DOHH2 (cell line): ENCODE measurements at regions not wholly inside any gene's neighbourhood (a gene's known extent, or its start where the extent isn't known, plus 50 kb on each side); places are given as distances from the start of the nearest gene placed in this dataset.

Experiments used
- CTCF ChIP-seq: fragments of 200-600 bp; sonication (generic); IDR thresholded peaks from one replicate; pipeline ENCODE4 v1.5.1; 2014; ENCODE audit warnings: antibody characterized with exemption, mild to moderate bottlenecking, low read depth, low read length; ENCODE audit not compliant: poor library complexity, severe bottlenecking
- EZH2phosphoT487 ChIP-seq: fragments of 200-600 bp; sonication (generic); IDR thresholded peaks from 2 replicates; pipeline ENCODE4 v1.6.1; 2017; ENCODE audit warnings: borderline replicate concordance, mild to moderate bottlenecking, antibody characterized with exemption, low read length, moderate library complexity, mixed read lengths

- TF ChIP-seq CTCF (no peak), EZH2phosphoT487 (no peak)
Observed at GRCh38 chr7:46637793-46638735, 717.0 kb upstream of the IGFBP3 start.
